HG03039 (cell line): ENCODE measurements at regions not wholly inside any gene's neighbourhood (a gene's known extent, or its start where the extent isn't known, plus 50 kb on each side); places are given as distances from the start of the nearest gene placed in this dataset.

Experiments used
- ATAC-seq: cut with Tn5 transposase; IDR thresholded peaks from one replicate; pipeline ENCODE4 v1.9.1; 2021; ENCODE audit warnings: mild to moderate bottlenecking, moderate library complexity; ENCODE audit not compliant: unreplicated experiment

DNA sequence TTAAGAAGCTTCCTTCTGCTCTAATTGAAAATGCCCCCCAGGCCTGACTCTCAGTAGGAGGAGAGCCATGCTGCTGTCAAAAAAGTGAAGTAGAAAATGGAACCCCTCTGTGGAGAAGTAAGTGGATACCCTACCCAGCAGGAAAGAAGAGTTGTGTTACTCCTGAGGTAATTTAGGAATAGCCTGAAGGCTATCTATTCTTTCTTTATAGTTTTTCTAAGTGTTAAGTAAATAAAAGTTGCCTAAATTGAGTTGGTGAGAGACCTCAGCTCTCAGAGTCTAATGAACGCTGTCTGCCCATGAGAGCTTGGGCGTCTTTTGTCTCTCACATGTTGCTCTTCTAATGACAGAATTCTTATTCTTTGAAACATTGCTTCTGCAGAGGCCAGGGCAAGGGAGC, 116.2 kb downstream of the NSUN3 start:
- ATAC-seq = no peak

DNA sequence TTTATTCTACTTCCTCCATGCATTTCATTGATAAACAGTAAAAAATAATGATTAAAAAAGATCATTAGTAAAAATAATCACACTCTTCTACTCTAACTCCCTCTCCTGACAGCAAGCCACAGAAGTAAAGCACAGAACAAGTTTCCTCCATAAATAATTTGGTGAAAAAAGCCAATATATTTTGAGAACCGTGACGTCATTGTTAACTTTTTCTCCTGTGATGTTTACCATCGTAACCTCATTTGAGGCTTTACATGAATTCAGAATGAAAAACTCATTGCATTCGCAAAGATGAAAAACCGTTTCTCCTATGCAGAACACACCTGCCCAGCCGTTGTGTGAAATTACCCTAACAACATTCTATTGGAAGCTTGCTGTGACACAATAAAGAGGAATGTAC, 120.7 kb downstream of the NSUN3 start:
- no peak for ATAC-seq

- no peak for ATAC-seq
These were observed 121.9 kb downstream of the NSUN3 start for GRCh38 chr3:94184781-94185180.

GRCh38 chr3:94185753-94186152, 122.9 kb downstream of the NSUN3 start:
- ATAC-seq = no peak

- no peak for ATAC-seq
These were observed 124.8 kb downstream of the NSUN3 start for GRCh38 chr3:94187697-94188096.

GRCh38 chr3:94195381-94195780, 132.5 kb downstream of the NSUN3 start:
- ATAC-seq = no peak

DNA sequence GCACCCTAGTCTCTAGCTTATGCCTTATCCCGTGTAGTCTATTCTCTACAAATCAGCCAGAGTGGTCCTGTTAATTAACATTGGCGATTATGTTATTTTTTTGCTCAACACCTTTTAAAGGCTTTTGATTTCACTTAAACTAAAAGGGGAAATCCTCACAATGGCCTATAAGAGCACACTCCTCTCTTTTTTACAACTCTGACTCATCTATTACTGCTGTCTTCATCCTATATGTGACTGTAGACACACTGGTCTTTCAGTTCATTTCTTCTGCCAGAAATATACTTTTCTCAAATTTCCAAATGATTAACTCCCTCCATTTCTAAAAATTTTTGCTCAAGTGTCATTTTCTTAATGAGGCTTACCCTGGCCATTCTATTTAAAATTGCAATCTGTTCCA, 143.4 kb downstream of the NSUN3 start:
- ATAC-seq = no peak

GRCh38 chr3:94210256-94210655, 147.4 kb downstream of the NSUN3 start:
- no peak for ATAC-seq

- ATAC-seq = no peak
These were observed 154.5 kb downstream of the NSUN3 start for GRCh38 chr3:94217406-94217805.

DNA sequence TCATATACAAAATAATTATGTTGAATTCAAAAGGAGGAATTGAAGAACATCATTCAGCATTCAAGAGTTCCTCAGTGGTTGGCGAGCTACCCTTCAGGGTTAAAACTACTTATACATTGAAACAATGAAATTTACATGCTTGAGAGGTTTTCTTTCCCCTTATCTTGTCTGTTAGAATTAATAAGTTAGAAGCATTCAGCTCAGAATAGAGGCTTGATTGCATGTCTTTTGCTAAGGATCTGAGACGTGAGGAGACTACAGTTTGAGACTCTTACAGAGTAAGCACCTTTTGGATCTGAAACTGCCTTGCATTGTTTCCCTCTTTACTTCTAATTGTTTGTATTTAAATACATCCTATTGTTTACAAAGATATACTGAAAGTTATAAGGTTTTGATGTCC, 157.6 kb downstream of the NSUN3 start:
- ATAC-seq = no peak

DNA sequence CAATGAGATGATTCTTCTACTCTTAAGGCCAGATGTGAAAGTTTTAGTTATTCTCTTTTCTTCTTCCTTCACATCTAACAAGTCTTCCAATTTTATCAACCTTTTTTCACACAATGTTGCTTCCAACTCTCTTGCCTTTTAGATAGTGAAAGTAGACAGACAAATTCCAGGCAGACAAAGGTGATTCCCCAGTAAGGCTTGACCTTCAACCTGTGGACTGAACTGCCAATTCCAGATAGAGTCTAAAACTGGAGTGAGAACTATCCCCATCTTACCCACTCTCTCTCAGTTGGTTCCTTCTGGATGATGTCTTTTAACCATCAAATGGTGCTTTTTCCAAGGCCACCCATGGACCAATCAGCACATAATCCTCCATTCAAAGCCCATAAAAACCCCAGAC, 159.0 kb downstream of the NSUN3 start:
- ATAC-seq = no peak

DNA sequence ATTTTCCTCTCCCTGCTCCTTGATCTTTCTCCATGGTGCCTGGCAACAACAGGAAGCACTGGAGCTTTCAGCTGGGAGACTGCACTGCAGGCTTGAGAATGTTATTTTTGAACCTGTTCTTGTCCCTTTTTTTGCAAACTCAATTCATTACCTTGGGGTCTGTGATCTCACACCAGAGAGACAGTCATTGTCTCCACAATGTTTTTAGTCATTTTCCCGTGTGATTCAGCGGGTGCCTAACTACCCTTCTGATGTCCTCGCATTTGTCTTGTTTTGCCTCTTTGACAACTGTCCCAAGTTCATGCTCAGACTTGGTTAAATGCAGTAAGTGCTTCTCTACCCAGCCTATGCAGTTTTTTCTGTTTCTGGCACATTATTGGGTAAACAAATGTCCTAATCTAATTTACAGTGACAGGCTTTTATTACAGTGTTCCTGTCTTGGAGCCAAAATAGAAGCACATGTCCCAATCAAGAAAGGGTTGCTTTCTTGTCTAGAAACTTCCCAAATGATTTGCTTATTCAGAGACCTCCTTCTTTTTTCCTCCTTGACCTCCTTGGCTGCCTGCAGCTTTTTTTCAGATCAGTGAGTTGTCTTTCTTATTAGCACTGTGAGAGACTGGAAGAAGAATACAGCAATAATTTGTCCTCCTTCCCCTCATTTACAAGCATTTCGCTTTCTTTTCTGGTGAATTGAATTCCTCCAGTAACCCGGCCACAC, 162.4 kb downstream of the NSUN3 start:
- no peak for ATAC-seq

DNA sequence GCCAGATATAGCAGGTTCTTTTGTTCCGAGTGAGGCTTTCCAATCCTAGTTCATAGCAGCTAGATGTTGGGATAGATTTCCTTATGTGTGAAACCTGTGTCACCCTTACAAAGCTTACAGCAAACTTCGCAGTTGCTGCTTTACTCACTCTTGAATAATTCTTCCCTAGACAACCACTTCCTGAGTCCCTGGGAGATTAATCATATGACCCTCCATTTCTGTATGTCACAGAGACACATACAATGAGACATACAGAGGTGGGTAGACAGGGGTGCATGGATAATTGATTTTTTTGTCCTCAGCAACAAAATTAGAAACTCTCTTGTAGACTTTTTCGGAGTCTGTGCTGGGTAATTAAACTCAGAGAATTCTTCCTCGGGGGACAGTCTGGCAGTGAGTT, 163.2 kb downstream of the NSUN3 start:
- ATAC-seq = no peak

DNA sequence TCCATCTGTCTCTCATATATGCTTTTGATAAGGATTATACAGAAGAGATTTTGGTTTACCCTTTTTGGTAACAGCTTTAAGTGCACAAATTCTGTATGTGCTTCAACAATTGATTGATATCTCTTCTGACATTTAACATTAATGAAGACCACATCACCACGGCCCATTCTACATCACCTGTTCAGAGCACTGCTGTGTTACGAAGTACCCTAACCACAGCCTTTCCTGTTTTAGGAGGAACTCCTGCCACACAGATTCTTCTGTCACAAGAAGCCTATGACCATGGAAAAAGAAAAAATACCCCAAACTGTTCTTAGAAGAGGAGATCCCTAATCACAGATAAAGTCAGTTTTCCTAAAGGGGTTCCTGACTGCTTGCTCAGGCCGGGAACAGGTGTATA, 170.1 kb downstream of the NSUN3 start:
- ATAC-seq = no peak

GRCh38 chr3:94234177-94234788, 171.4 kb downstream of the NSUN3 start:
- no peak for ATAC-seq

- ATAC-seq = no peak
These were observed 179.1 kb downstream of the NSUN3 start for GRCh38 chr3:94241986-94242385.

GRCh38 chr3:94246171-94246570, 183.3 kb downstream of the NSUN3 start:
- ATAC-seq = no peak

DNA sequence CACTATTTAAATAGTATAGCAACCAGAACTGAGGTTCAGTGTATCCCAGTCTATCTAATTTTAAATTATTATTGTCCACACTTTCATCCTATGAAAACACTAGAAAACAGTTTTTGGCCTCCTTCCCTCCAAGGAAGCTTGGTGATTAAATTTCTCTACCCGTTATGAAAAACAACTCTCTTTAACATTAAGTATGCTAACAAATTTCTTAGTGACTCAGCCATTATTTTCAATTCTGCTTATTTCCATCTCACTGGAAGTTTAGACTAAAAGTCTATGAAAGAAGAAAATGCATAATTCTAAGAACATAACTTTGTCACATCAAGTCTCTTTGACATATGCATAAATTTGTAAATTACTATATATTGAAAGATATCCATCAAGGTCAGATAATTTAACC, 185.2 kb downstream of the NSUN3 start:
- no peak for ATAC-seq

DNA sequence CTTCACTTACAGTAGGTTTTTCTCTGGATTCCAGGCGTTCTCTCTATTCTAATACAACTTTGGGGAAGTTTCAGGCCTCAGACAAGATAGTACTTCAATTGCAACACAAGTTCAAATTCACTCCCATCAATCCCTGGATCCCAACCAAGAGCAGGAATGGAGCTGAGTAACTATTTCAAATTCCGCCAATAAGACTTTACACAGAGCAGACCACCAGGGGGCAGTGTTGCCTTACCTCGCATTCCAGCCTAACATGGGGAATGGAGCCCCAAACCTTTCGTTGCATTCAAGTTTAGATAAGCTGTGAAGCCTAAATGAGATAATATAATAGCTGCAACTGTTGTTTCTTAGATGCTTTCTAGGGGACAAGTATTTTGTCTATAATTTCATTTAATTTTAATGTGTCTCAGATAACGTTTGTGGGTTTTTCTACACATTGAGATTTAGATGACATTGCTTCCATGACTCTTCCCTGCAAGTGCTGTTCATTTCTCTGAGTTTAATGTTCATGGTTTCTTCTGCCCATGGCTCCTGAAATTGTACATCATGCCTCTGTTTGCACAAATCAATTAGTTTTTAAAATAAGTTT, 186.7 kb downstream of the NSUN3 start:
- peak; percentile 75 for ATAC-seq

GRCh38 chr3:94251566-94251965, 188.7 kb downstream of the NSUN3 start:
- ATAC-seq = no peak

DNA sequence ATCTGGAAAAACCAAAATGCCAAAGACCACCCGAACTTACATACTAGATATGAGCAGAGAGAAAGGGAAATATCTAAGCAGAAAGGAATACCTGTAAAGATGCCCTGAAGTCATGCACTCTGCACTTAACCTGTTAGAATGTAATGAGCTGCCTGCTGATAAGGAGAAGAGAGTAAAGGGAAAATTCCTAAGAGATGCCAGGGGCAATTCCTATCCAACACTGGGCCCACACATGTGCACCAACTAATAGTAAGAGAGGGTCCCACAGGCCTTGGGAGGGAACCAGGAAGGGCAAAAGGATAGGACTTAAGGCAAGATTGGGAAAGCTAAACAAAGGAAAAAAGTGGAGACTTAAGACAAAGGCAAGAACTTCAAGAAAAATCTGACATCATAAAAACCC, 189.5 kb downstream of the NSUN3 start:
- no peak for ATAC-seq
